NCI-H1694 (cell line): ENCODE measurements at regions not wholly inside any gene's neighbourhood (a gene's known extent, or its start where the extent isn't known, plus 50 kb on each side); places are given as distances from the start of the nearest gene placed in this dataset.

Experiments used
- DNase-seq: peaks from one replicate; lab custom pipeline; 2025; lab: John Stamatoyannopoulos, UW

DNA sequence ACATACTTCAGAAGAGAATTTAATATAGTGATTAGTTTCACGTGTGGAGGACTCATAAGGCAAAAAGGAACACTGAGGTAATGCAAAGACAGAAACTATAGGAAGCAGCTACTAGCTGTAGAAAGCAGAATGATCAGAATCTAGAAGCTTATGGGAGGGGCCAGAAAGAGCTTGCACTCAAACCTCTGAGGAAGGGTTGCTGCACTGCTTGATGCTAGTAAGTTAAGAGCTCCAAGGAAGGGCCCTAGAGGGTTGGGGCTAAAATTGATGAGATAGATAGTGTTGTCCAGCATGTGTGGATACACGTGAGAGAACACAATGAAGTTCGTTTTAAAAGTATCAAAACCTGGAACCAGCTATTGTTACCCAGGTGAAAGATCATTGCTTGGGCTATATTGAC lies 311.1 kb downstream of the SLC6A15 start:
- no peak for DNase-seq

- DNase-seq, result no peak
Measured at GRCh38 chr12:84599539-84599938, 313.1 kb downstream of the SLC6A15 start.

DNA sequence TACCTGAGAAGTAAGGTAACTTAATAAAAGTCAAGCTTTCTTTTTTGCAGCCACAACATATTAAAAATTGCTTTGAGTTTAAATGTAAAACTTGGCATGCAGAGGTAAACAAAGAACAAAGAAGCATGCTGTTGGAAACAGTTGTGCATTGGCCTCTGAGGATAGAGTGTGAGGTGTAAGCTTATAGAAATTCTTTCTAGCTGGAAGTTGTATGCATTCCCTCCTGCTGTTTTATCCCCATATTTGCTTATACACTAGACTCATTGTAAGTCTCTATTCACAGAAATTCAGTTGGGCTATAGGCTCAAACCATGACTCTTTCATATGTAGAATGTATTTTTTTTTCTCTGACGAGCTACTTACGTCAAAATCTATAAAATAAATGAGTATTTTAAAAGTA lies 316.3 kb downstream of the SLC6A15 start:
- DNase-seq, result no peak

DNA sequence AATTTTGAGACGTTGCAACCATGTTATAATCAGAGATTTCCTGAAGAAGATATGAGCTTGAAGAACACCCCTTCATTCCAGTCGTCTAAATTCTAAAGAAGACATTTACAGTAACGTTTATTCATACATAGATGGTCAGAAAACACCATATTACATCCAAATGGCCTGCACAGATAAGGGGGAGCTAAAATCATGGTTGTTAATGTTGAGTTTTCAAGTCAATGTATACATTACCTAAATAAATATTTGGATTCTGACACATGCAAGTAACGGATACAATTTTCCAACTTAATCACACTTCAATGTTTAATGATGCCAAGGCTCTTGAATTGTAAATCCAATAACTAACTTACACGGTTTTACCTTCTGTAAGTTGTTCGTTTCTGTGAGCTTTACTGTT lies 318.4 kb downstream of the SLC6A15 start:
- DNase-seq, result no peak

DNA sequence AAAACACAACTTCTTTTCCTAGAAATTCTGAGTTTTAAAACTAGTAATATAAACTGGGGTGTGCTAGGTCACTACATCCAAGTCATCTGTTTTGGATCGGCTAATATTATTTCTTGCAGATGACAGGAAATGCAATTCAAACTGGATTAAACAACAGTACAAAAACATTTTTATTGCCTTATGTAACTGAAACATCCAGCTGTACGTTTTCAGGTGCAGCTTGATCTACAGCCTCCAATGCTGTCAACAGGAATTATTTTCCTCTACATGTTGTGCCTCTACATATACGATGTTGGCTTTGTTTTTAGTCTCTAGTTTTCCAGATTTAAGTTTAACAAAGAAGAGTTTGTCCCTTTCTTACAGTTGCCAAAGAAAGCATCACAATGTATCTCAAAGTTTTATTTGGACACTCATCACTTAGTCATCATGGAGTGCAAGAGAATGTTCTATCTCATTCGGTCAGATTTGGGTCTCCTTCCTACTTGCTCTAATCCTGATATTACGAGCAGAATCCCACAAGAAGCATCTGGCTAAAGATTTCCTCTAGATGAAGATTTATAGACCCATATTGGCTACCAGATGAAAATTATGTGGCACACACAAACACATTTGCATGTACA lies 326.7 kb downstream of the SLC6A15 start:
- no peak for DNase-seq

DNA sequence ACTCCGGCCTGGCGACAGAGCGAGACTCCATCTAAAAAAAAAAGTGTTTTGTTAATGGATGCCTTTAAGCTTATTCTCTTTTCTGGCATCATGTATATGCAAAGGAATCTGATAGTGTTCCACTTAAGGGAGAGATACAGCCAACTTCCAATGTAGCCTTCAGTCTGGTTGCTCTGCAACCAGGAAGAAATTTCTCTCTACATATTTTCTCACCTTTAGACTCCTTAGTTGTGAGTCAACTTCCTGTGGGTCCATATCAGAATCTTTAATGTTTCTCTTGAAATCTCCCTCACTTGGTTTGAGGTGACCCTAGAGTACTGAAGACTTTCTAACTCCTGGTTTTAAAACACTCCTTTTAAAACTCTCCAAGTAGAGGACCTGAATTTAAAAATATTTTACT lies 340.4 kb downstream of the SLC6A15 start:
- DNase-seq, result no peak

GRCh38 chr12:84562331-84562730 lies 350.3 kb downstream of the SLC6A15 start:
- DNase-seq, result no peak

DNA sequence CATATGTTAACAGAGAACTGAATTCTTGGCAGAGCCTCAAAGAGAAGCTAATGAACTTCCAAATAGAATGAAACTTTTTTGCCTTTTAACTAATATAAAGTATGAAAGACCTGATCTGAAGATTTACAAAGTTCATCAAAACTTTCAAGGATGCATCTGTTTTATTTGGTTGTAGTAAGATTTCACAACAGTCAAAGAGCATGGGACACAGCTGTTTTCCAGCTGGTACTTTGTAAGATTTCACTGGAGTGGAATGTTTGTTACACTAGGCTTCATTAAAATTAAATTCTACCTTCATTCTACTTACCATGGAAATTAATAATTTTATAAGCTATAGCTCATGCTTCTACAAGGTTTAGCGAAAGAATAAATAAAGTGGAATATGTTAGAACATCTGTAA lies 351.2 kb downstream of the SLC6A15 start:
- DNase-seq, result no peak

DNA sequence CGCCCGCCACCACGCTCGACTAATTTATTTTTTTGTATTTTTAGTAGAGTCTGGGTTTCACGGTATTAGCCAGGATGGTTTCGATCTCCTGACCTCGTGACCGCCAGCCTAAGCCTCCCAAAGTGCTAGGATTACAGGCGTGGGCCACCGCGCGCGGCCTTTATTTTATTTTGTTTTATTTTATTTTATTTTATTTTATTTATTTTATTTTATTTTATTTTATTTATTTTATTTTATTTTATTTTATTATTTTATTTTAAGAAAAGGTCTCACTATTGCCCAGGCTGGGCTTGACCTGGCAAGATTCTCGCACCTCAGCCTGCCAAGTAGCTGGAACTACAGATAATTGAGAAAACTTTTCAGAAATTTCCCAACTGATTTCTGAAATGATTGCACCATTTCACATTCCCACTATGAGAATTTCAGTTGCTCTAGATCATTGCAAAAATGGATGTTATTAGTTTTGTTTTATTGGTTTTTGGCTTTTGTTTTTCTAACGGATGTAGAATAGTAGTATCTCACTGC lies 358.3 kb downstream of the SLC6A15 start:
- DNase-seq, result no peak

GRCh38 chr12:84553331-84554117 lies 359.1 kb downstream of the SLC6A15 start:
- no peak for DNase-seq

DNA sequence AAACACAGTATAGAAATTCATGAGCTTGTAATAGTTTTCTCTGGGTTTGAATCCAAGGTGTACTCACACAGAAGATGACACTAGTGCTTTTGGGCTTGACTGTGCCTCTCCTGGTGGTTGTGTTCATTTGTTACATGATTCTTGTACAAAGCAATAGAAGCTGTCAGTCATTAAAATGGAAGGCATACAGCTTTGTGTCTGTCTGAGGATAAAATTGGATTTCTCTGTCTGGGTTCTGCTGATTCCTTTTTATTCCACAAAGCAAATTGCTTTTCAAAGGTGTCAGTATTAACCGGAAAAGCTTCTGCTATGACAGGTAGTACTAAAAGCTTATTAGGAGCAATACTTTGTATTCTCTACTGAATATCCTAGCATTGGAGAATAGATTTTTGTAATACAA lies 361.2 kb downstream of the SLC6A15 start:
- no peak for DNase-seq

GRCh38 chr12:84550518-84550917 lies 362.1 kb downstream of the SLC6A15 start:
- no peak for DNase-seq

DNA sequence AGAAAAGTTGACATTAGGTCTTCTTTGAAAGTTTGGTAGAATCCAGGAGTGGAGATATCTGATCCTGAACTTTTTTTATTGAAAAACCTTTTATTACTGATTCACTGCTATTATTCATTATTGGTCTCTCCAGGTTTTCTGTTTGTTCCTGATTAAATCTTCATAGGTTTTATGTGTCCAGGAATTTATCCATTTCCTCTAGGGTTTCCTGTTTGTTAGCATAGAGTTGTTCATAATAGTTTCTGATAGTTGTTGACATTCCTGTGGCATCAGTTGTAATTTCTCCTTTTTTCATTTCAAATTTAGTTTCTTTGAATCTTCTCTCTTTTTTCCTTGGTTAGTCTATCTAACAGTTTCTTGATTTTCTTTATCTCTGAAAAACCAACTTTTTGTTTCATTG lies 370.3 kb downstream of the SLC6A15 start:
- no peak for DNase-seq

DNA sequence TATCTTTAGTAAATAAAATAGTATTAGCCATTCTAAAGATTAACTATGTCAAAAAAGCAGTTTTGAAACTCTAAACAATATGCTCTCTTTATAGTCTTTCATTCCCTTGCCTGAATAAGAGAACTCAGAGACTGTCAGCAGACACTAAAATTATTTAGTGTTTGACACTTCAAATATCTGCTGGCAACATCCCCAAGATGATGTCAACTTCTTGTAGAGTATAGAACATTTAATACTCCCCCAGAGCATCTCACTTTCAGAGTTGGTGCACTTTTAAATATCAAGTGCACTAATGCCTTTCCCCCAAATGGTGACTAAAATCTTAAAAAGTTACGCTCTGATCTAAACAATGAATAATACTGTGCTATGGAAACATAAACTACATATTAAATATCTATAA lies 374.9 kb downstream of the SLC6A15 start:
- DNase-seq, result no peak

GRCh38 chr12:84512751-84513150 lies 399.8 kb downstream of the SLC6A15 start:
- DNase-seq, result no peak

DNA sequence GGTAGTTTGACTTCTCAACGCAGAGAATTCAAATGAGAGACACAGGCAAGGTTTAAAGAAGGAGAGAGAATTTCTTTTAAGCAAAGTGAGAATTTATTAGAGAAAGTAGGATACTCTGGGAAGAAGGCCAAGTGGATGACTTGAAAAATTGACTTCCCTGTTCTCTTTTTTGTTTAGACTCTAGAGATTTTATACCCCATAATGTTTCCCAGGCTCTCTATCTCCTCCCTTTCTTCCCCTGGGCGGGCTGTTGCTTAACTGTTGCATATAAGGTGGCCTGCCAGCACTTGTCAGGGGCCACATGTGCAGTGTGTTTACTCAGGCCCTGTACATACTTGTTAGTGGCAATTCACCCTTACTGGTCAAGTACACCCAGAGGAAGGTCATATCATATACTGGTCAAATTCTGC lies 403.7 kb downstream of the SLC6A15 start:
- DNase-seq, result no peak

DNA sequence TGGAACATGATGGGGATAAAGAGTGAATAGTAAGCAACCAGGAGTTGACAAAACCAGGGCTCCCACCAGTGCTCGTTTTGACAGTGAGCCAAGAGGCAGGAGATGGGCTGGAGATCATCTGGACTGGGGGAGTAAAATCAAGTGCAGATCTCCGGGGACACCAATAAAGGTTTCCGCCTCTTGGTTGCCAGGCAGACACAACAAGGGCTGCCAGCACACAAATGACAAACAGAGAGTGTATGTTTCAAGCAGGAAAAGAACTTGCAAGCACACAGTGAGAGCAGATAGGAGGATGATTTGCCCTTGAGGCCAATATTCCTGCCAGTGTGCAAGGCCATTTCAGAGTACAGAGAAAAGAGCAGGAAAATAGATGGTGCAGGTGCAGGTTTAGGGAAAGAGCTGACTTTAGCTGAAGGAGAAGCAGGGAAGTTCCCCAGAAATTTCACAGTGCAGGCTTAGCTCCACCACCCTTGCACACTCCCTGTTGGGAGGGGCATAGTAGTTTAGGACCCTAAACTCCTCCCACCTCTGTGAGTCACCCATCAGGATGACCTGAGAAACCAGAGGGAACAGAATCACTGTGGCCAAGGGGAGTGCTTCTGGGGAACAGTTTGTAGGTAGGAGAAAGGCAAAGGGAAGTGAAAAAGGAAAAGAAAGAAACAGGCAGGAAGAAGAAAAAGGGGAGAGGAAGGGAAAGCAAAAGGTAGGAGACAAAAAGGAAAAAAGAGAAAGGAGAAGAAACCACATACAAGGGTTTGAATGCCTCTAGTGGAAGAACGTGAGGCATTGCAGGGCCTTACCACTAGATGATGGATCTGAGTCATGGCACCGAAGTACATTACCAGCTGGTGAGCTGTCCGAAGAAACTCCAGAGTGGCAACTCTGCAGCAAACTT lies 404.4 kb downstream of the SLC6A15 start:
- DNase-seq, result no peak

DNA sequence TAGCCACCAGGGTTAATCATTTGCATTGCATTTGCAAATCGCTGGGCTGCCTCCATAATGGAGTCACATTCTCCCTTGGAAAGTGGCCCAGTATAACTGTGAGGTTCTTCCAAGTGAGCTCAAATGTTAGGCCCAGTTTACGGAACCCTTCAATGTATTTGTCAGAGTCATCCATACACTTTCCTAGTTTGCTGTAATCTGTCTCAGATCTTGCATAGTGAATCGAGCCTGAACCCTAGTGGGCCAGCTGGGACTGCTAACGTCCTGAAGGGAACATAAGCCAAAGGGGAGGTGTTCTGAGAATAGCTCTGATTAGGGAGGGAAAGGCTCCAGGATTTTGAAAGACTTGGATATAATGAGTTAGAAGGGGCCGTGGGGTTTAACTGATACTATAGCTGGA lies 406.3 kb downstream of the SLC6A15 start:
- no peak for DNase-seq

DNA sequence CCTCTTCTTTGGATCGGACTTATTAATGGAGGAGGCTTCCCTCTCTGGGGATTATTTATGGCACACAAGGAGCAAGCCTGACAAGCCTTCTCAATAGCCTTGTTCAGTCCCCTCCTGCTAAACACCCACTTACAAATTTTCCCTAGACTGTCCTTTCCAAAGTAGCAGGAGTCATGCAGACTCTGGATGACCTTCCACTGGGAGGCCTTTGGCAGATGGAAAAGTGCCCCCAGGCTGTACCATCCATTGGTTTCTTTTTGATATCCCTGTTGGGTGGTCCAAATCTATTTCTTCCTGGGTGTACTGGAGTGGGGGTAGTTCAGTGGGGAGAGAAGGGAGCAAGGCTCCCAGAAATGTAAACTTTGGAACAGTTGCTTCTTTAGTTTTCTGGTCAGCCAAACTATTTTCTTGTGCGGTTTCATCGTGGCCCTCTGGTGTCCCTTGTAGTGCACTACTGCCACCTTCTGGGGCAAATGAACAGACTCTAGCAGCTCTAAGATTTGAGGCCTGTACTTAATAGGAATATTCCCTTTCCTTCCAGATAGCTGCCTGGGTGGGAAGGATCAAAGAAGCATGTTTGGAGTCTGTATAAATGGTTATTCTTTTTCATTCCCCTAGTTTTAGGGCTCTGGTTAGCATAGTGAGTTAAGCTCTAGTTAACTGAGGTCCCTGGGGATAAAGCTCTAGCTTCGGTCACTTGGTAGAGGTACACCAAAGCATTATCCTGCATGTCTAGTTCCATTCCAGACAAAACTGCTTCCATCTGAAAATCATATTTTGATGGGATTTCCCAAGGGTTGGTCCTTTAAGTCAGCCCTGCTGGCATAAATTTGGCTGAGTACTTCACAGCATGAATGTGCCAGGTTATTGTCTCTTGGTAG lies 409.5 kb downstream of the SLC6A15 start:
- DNase-seq, result peak; percentile 34

GRCh38 chr12:84502180-84502860 lies 410.3 kb downstream of the SLC6A15 start:
- no peak for DNase-seq

DNA sequence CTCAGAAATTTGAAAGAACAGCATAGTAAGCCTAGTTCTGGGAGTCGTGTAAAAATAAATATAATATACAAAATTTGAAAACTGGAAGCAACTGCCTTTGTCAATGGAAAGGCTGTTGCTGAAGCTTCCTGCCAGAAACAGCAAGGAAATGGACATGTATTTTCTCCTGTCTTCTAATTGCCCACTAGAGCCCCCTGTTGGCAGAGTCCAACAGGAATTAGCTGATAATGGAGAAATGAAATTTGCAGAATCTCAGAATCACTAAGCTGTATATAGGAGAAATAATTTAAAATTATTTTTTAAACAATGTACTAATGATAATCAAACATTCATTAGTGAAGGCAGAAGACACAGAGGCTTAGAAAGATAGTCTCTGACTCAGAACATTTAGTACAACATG lies 414.8 kb downstream of the SLC6A15 start:
- DNase-seq, result no peak
